ENCODE measurements at regions not wholly inside any gene's neighbourhood (a gene's known extent, or its start where the extent isn't known, plus 50 kb on each side); places are given as distances from the start of the nearest gene placed in this dataset.

DNA sequence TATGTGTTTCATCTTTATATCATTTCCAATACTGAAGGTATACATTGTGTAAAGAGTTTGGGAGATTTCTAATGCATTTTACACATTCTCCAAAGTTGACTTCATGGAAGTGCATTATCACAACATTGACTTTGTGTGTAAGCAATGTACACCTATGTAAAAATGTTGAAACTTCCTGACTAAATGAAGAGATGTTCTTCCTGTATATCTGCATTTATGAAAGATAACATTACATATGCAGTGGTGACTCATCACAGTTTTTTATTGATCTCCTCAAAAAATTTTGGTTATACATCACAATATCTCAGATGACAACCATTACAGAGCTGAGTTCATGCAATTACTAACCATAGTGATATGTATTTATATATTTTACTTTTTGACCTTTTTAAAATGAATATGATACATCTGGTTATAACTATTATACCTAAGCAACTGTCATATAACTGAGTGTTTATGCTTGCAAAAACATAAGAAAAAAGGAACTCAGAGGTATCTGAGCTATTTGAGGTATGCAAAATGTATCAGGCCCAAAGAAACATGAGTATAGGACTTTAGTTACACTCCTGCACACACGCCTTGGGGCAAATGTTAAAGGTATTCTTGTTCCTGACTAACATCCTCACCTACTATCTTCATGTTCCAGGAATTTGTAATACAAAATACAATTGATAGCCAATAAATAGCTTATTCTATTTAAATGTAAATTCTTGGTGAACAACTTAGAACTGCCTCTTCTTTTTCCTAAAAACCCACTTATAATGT lies 88.2 kb upstream of the OLFM3 start:
- WGBS, 2 donors = 84 to 93% methylated on average over 1 of the region's 1 CpG
- Histone ChIP-seq H3K9me3 (no peaks in the 10 kb centered on the region), H3K4me1 (no peaks in the 10 kb centered on the region), H3K36me3 (no peaks in the 10 kb centered on the region), H3K4me3 (no peak overlapping the region), H3K27ac (no peak overlapping the region), H3K27me3 (no peaks in the 10 kb centered on the region)
- DNase-seq (ENCODE audit: low spot score in 2 of 2) = no peak
- TF ChIP-seq POLR2A (IDR thresholded peaks at IDR 0.05) (no peak), EP300 (IDR thresholded peaks at IDR 0.05) (no peak), CTCF (IDR thresholded peaks at IDR 0.05) (no peak)

DNA sequence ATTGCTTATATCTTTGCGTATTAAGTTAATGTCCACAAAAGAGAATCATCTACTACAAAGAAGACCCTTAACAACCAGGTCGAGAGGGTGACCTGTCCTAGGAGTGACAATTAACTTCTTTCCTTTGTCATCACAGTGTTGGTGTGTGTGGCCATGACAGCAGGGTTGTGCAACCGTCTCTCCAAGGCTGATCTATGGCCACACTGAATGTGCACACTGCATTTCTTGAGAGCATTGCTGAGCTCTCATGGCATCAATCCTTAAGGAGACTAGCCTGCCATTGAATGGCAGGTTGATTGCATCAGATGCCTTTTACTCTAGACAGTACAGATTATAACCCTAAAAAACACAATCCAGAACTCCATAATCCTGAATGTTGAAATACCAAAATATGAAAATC lies 86.5 kb upstream of the OLFM3 start:
- H3K4me3 ChIP-seq = no peak overlapping the region
- H3K9me3 ChIP-seq = no peaks in the 10 kb centered on the region
- H3K4me1 ChIP-seq = no peaks in the 10 kb centered on the region
- no peak overlapping the region for H3K27ac ChIP-seq
- DNase-seq (ENCODE audit: low spot score in 2 of 2) = no peak
- H3K36me3 ChIP-seq = no peaks in the 10 kb centered on the region
- TF ChIP-seq CTCF (IDR thresholded peaks at IDR 0.05) (no peak), POLR2A (IDR thresholded peaks at IDR 0.05) (no peak), EP300 (IDR thresholded peaks at IDR 0.05) (no peak)
- WGBS, 2 donors = 69 to 73% methylated on average over 3 of the region's 3 CpGs
- H3K27me3 ChIP-seq = no peaks in the 10 kb centered on the region

GRCh38 chr1:102074874-102075273 lies 78.1 kb upstream of the OLFM3 start:
- Histone ChIP-seq H3K27ac (no peak overlapping the region), H3K36me3 (no peaks in the 10 kb centered on the region), H3K4me1 (no peaks in the 10 kb centered on the region), H3K4me3 (no peak overlapping the region), H3K27me3 (no peaks in the 10 kb centered on the region), H3K9me3 (no peaks in the 10 kb centered on the region)
- TF ChIP-seq CTCF (IDR thresholded peaks at IDR 0.05) = no peak
- no peak for TF ChIP-seq POLR2A (IDR thresholded peaks at IDR 0.05)
- no peak for TF ChIP-seq EP300 (IDR thresholded peaks at IDR 0.05)
- DNase-seq (ENCODE audit: low spot score in 2 of 2) = no peak

DNA sequence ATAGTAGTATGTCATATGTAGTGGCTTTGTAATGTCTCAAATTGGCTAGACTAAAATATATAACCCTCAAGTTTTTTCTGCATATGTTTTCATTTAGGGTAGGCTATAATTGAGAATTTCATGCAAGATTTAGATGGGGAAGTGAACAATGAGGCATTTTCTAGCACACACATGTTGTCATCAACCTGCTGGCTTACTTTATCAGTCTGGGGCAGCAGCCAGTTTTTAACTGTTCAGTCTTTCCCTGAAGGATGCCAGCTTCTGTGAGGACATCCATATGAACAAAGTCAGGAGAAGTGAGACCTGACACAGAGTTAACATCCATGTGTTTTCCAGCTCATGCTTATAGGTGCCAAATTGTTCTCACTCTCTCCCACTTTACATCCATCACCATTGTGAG lies 74.7 kb upstream of the OLFM3 start:
- no peaks in the 10 kb centered on the region for H3K9me3 ChIP-seq
- H3K27ac ChIP-seq = no peak overlapping the region
- TF ChIP-seq POLR2A (IDR thresholded peaks at IDR 0.05) (no peak), EP300 (IDR thresholded peaks at IDR 0.05) (no peak), CTCF (IDR thresholded peaks at IDR 0.05) (no peak)
- no peaks in the 10 kb centered on the region for H3K36me3 ChIP-seq
- H3K4me1 ChIP-seq = no peaks in the 10 kb centered on the region
- DNase-seq (ENCODE audit: low spot score in 2 of 2) = no peak
- no peaks in the 10 kb centered on the region for H3K27me3 ChIP-seq
- H3K4me3 ChIP-seq = no peak overlapping the region

- no peak for DNase-seq (ENCODE audit: low spot score in 2 of 2)
- TF ChIP-seq POLR2A (IDR thresholded peaks at IDR 0.05) = no peak
- TF ChIP-seq EP300 (IDR thresholded peaks at IDR 0.05) = no peak
- no peak for TF ChIP-seq CTCF (IDR thresholded peaks at IDR 0.05)
- no peaks in the 10 kb centered on the region for H3K9me3 ChIP-seq
- H3K36me3 ChIP-seq = no peaks in the 10 kb centered on the region
- H3K27me3 ChIP-seq = no peaks in the 10 kb centered on the region
- H3K4me1 ChIP-seq = no peaks in the 10 kb centered on the region
- H3K27ac ChIP-seq = no peak overlapping the region
- 20 to 38% methylated on average over 1 of the region's 1 CpG for WGBS, 2 donors
- no peak overlapping the region for H3K4me3 ChIP-seq
Measured at GRCh38 chr1:102050556-102050955, 53.8 kb upstream of the OLFM3 start.

Data from tibial nerve (tissue), 4 donors.